ENCODE measurements at regions not wholly inside any gene's neighbourhood (a gene's known extent, or its start where the extent isn't known, plus 50 kb on each side); places are given as distances from the start of the nearest gene placed in this dataset.

GRCh38 chr4:56123547-56123946, 174.8 kb downstream of the CEP135 start:
- no peak for TF ChIP-seq EZH2 (IDR thresholded peaks at IDR 0.05; ENCODE audit: insufficient read depth, low read length)
- no peak for TF ChIP-seq CTCF (IDR thresholded peaks at IDR 0.05; ENCODE audit: insufficient read depth, low read depth, low read length)
